ENCODE measurements at regions not wholly inside any gene's neighbourhood (a gene's known extent, or its start where the extent isn't known, plus 50 kb on each side); places are given as distances from the start of the nearest gene placed in this dataset.

DNA sequence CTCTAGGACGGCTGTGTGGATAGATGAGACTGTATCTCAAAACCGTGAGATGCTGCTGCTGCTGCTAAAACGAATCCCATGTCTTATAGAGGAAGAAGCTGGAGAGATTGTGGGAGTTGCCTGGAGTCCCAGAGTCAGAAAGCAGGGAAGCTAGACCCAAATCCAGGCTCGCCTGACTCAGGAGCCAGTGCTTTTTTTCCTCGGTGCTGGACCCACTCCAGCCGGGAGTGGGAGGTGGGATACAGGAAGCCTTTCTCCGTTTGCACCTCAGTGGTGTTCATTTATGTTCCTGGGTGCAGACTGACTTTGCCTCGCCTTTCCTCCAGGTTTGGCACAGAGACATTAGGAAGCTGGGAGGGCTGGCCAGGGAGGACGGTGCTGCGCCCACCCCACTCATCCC lies 150.9 kb upstream of the LINGO1 start (continued):
- TF ChIP-seq, protein P1, sequence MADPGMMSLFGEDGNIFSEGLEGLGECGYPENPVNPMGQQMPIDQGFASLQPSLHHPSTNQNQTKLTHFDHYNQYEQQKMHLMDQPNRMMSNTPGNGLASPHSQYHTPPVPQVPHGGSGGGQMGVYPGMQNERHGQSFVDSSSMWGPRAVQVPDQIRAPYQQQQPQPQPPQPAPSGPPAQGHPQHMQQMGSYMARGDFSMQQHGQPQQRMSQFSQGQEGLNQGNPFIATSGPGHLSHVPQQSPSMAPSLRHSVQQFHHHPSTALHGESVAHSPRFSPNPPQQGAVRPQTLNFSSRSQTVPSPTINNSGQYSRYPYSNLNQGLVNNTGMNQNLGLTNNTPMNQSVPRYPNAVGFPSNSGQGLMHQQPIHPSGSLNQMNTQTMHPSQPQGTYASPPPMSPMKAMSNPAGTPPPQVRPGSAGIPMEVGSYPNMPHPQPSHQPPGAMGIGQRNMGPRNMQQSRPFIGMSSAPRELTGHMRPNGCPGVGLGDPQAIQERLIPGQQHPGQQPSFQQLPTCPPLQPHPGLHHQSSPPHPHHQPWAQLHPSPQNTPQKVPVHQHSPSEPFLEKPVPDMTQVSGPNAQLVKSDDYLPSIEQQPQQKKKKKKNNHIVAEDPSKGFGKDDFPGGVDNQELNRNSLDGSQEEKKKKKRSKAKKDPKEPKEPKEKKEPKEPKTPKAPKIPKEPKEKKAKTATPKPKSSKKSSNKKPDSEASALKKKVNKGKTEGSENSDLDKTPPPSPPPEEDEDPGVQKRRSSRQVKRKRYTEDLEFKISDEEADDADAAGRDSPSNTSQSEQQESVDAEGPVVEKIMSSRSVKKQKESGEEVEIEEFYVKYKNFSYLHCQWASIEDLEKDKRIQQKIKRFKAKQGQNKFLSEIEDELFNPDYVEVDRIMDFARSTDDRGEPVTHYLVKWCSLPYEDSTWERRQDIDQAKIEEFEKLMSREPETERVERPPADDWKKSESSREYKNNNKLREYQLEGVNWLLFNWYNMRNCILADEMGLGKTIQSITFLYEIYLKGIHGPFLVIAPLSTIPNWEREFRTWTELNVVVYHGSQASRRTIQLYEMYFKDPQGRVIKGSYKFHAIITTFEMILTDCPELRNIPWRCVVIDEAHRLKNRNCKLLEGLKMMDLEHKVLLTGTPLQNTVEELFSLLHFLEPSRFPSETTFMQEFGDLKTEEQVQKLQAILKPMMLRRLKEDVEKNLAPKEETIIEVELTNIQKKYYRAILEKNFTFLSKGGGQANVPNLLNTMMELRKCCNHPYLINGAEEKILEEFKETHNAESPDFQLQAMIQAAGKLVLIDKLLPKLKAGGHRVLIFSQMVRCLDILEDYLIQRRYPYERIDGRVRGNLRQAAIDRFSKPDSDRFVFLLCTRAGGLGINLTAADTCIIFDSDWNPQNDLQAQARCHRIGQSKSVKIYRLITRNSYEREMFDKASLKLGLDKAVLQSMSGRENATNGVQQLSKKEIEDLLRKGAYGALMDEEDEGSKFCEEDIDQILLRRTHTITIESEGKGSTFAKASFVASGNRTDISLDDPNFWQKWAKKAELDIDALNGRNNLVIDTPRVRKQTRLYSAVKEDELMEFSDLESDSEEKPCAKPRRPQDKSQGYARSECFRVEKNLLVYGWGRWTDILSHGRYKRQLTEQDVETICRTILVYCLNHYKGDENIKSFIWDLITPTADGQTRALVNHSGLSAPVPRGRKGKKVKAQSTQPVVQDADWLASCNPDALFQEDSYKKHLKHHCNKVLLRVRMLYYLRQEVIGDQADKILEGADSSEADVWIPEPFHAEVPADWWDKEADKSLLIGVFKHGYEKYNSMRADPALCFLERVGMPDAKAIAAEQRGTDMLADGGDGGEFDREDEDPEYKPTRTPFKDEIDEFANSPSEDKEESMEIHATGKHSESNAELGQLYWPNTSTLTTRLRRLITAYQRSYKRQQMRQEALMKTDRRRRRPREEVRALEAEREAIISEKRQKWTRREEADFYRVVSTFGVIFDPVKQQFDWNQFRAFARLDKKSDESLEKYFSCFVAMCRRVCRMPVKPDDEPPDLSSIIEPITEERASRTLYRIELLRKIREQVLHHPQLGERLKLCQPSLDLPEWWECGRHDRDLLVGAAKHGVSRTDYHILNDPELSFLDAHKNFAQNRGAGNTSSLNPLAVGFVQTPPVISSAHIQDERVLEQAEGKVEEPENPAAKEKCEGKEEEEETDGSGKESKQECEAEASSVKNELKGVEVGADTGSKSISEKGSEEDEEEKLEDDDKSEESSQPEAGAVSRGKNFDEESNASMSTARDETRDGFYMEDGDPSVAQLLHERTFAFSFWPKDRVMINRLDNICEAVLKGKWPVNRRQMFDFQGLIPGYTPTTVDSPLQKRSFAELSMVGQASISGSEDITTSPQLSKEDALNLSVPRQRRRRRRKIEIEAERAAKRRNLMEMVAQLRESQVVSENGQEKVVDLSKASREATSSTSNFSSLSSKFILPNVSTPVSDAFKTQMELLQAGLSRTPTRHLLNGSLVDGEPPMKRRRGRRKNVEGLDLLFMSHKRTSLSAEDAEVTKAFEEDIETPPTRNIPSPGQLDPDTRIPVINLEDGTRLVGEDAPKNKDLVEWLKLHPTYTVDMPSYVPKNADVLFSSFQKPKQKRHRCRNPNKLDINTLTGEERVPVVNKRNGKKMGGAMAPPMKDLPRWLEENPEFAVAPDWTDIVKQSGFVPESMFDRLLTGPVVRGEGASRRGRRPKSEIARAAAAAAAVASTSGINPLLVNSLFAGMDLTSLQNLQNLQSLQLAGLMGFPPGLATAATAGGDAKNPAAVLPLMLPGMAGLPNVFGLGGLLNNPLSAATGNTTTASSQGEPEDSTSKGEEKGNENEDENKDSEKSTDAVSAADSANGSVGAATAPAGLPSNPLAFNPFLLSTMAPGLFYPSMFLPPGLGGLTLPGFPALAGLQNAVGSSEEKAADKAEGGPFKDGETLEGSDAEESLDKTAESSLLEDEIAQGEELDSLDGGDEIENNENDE (IDR thresholded peaks at IDR 0.05; ENCODE audit: insufficient replicate concordance, low read length): no peak
- TF ChIP-seq JUN (IDR thresholded peaks at IDR 0.05; ENCODE audit: low read depth, low read length) (no peak), ZNF274 (IDR thresholded peaks at IDR 0.05; ENCODE audit: borderline replicate concordance, extremely low read depth, low read length) (no peak), NANOG (IDR thresholded peaks at IDR 0.05; ENCODE audit: insufficient read depth, low read depth, low read length, poor library complexity, severe bottlenecking) (no peak), CBX8 (IDR thresholded peaks at IDR 0.05; ENCODE audit: borderline replicate concordance, low read depth, low read length) (no peak)
- TF ChIP-seq, protein P2, sequence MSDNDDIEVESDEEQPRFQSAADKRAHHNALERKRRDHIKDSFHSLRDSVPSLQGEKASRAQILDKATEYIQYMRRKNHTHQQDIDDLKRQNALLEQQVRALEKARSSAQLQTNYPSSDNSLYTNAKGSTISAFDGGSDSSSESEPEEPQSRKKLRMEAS (IDR thresholded peaks at IDR 0.05): no peak

Data from H1 (cell line).